GM18909 (cell line): ENCODE measurements at regions not wholly inside any gene's neighbourhood (a gene's known extent, or its start where the extent isn't known, plus 50 kb on each side); places are given as distances from the start of the nearest gene placed in this dataset.
A peak's percentile ranks its signal among the peaks of the same experiment; 100 is the strongest.
"Not testable (repeated sequence)": the region's sequence is repeated elsewhere in the genome, so short reads cannot be mapped to it uniquely, and the experiment has no call there.

ENCODE experiments used
- ATAC-seq: cut with Tn5 transposase; IDR thresholded peaks from one replicate; pipeline ENCODE4 v1.9.1; 2021; ENCODE audit warnings: mild to moderate bottlenecking; ENCODE audit not compliant: unreplicated experiment, poor library complexity

DNA sequence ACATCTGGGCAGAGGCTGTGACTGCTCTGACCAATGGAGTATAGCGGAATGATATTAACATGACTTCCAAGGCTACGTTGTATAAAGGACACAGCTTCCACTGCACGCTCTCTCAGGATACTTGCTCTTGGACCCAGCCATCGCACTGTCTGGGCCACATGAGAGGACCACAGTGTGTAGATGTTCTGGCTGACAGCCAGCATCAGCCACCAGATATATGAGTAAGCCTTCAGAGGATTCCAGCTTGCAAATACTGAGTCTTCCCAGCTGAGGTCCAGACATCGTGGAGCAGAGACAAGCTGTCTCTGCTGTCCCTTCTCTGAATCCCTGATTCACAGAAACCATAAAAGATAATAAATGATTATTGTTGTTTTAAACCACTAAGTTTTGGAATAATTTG is 146.8 kb upstream of the USP9X start:
- ATAC-seq: no peak

DNA sequence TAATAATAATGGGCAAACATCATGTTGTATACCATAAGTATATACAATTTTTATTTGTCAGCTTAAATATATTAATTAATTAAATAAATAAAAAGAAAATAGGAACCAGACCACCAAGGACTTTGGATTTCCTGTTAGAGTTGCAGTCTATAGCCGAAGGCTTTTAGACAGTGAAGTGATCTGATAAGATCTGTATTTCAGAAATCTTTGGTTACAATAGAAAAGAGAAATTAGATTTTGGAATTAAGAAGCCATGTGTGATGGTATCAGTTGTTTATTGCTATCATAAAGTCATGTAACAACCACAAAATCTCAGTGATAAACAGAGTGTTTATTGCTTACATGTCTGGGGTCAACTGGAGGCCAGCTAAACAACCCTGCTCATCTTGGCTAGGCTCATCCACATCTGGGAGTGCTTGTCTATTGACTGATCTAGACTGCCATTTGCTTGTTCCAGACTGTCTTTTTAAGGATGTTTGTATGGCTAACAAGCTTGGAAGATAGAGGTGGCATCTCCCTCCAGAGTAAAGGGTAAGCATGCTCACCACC is 142.1 kb upstream of the USP9X start:
- no peak for ATAC-seq

DNA sequence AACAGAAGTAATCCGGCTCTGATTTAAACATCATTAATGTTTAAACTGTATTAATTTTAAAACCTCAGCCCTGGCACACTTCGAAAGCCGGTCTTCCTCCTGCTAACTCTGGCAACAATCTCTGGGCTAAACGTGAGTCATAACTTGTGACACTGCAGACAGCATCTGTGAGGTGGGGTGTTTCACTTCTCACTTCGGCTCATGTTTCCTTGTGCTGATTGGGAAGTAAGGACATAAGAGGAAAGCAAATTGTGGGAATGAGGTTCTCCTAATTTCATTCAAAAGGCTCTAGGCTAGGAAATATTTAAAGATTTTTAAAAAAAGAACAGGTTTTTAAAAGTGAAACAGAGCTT is 139.9 kb upstream of the USP9X start:
- no peak for ATAC-seq

DNA sequence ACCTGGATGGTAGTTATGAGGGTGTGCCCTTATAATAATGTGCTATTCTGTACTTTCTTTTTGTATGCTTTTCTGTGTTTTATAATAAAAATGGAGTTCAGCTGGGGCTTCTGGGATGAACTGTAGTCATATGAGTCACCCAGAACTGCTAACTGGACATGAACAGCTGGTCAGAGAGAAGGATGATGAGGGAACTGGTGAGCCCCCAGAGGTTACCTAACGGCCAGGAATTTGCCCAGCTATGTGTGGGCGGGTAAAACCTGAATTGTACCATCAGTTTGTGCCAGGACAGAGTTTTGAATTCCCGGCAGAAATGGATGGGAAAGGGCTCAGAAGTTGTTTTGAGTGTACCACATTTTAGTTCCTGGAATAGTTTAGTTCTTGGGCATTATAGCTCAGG is 138.0 kb upstream of the USP9X start:
- no peak for ATAC-seq

DNA sequence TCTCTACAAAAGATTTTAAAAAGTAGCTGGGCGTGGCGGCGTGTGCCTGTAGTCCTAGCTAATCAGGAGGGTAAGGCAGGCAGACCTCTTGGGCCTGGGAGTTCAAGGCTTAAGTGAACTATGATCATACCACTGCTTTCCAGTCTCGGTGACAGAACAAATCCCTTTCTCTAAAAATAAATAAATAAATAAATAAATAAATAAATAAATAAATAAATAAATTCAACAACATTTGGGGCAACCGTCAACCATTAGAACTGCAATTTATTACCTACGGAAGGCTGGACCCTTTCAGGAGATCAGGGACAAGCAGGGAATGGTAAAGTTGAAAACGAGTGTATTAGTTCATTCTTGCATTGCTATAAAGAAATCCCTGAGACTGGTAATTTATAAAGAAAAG is 136.2 kb upstream of the USP9X start:
- ATAC-seq: no peak

DNA sequence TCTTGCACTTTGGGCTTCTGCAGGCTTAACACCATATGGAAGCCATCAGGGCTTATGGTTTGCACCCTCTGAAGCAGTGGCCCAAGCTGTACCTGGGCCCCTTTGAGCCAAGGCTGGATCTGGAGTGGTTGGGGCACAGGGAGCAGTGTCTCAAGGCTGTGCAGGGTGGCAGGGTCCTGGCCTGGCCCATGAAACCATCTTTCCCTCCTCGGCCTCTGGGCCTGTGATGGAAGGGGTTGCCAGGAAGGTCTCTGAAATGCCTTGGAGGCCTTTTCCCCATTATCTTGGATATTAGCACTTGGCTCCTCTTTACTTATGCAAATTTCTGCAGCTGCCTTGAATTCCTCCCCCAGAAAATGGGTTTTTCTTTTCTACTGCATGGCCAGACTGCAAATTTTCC is 134.7 kb upstream of the USP9X start:
- ATAC-seq: no peak

DNA sequence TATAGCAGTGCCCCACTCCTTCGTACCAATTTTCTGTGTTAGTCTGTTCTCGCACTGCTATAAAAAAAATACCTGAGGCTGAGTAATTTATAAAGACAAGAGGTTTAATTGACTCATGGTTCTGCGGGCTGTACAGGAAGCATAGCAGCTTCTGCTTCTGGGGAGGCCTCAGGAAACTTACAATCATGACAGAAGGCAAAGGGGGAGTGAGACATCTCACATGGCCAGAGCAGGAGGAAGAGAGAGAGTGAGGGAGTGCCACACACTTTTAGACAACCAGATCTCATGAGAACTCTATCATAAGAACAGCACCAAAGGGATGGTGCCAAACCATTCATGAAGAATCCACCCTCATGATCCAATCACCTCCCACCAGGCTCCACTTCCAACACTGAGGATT is 133.8 kb upstream of the USP9X start:
- ATAC-seq: not testable (repeated sequence)

DNA sequence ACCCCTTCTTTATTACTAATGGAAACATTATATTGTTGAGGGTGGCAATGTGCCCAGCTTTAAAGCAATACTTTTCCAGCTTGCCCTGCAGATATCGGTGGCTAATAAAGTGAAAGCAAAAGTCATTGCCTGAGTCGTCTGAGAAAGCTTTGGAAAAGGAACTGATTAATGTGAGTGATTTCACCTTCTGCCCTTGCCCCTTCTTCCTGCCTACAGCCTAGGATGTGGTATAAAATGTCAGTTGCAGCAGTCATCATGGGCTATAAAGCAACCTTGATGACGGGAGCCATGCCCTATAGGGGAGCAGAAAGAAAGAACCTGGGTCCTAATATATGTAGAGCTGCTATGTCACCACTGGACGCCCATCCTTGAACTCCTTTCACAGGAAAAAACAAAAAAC is 132.4 kb upstream of the USP9X start:
- ATAC-seq: no peak

DNA sequence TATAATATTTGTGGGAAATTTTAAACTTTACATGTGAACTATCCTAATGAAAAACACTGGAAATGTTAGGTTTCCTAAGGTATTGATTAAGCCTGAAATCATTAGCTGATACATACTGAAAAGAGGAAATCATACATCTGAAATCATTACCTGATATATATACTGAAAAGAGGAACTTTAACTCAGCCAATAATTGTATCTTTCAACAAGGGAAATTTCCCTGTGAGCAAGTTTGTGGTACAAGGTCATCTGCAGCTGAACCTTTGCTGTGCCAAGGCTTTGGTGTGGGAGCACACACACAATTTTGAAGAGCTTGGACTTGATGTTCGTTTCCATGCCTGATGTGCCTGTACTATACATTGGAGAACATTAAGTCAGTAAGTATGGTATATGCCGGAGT is 131.9 kb upstream of the USP9X start:
- peak; percentile 68 for ATAC-seq

DNA sequence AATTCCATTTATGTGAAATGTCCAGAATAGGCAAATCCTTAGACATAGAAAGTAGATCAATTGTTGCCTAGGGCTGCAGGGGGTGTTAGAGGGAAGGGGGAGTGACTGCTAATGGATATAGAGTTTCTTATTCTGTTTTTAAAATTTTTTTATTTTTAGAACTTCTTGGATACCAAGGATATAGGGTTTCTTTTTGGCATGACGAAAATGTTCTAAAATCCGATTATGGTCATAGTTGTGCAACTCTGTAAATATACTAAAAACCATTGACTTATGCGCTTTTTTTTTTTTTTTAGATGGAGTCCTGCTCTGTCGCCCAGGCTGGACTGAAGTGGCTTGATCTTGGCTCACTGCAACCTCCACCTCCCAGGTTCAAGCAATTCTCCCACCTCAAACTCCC is 125.2 kb upstream of the USP9X start:
- no peak for ATAC-seq

DNA sequence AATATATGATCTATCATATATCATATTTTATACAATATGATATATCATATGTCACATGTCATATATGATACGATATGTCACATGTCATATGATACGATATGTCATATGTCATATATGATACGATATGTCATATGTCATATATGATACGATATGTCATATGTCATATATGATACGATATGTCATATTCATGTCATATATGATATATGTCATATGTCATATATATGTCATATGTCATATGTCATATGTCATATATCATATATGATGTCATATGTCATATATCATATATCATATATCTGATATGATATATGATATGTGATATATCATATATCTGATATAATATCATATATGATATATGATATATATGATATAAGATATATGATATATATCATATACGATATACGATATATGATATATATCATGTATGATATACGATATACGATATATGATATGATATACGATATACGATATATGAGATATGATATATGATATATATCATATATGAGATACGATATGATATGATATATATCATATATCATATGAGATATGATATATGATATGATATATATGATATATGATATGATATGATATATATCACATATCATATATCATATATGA is 122.3 kb upstream of the USP9X start:
- ATAC-seq: no peak

DNA sequence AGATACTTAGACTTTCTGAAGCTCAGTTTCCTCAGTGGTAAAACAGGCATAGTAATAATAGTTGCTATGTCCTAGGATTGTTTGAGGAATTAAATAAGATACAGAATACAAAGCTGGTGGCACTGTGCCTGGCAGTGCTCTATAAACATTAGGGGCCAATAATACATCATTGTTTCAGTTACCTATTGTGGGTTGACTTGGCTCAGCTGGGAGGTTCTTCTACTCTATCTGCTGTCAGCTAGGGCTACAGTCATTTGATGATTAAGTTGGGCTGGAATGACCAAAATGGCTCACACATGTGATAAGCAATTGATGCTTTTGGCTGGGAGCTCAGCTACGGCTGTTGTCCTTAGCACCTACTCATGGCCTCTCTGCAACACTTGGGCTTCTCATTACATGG is 121.2 kb upstream of the USP9X start:
- no peak for ATAC-seq

DNA sequence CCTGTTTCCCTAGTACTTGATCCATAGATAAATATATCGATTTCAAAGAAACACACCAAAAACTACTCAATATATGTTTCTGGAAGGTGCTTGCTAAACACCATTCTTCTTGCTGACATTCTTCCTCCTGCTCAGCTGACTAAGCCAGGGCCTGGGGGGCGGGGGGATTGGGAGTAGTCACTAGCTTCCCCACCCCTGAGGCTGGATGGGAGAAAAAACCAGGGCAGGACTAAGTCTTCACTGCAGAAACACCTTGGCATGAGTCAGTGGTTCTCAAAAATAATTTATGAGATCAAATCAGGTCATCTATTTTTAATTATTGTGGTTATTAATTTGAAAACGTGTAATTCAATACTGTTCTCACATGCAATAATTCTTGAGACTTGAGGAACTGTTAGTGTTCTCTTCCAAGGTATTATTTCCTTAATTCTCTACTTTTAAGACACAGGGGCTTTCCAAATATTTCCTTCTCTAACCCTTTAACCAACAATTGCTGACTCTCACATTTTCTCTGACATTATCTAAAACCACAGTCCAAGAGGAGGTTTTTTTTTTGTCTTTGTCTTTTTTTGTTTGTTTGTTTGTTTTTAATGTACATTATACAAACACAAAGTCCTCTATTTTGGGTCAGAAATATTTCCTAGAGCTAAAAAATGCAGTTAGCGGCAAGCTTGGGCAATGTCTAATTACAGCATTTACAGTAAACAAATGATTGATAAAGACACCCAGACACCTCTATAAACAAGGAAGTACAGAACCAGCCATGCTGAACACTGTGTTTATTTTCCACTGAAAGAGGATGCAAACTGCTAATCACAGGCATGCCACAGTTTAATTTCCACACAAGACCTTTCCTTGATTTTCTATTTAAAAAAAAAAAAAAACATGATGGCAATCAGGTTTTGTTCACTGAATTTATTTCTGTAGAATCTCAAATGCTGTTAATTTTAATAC is 120.3 kb upstream of the USP9X start:
- no peak for ATAC-seq

DNA sequence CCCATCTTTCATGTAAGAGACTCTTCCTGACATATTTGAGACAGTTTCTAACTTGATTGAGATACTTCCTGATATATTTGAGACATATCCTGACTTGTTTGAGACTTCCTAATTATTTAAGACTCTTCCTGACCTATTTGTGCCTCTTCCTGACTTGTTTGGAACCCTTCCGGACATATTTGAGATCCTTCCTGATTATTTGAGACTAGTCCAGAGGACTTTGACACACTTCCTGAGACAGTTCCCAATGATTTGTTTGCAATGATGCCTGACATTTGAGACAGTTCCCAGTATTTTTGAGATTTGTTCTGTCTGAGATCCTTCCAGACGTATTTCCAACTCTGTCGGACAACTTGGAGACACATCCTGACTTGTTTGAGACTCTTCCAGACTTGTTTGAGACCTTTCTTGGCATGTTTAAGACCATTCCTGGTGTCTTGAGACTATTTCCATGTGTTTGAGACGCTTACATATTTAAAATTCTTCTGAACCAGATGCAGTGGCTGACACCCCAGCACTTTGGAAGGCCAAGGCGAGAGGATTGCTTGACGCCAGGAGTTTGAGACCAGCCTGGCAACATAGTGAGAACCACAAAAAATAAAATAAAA is 118.9 kb upstream of the USP9X start:
- ATAC-seq: no peak

DNA sequence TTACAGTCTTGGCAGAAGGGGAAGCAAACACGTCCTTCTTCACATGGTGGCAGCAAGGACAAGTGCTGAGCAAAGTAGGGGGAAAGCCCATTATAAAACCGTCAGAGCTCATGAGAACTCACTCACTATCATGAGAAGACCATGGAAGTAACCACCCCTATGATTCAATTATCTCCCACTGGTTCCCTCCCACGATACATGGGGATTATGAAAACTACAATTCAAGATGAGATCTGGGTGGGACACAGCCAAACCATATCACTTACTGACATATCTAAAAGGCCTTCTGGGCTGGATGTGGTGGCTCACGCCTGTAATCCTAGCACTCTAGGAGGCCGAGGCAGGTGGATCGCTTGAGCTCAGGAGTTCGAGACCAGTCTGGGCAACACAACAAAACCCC is 117.1 kb upstream of the USP9X start:
- no peak for ATAC-seq

DNA sequence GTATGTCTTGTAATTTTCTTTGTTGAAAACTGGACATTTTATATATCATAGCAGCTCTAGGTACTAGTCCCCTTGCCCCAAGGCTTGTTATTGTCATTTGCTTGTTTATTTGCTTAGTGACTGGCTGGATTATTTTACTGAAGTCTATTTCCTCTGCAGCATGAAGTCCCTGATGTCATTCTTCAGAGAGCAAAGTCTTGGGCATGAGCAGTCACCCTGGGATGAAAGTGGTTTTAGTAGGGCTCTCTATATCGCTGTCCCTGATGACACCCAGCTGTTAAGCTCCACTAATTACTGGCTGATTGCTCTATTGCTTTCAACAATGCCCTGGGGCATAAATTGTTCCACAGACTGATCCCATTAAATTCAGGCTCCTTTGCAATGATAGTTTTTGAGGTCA is 113.5 kb upstream of the USP9X start:
- ATAC-seq: no peak

DNA sequence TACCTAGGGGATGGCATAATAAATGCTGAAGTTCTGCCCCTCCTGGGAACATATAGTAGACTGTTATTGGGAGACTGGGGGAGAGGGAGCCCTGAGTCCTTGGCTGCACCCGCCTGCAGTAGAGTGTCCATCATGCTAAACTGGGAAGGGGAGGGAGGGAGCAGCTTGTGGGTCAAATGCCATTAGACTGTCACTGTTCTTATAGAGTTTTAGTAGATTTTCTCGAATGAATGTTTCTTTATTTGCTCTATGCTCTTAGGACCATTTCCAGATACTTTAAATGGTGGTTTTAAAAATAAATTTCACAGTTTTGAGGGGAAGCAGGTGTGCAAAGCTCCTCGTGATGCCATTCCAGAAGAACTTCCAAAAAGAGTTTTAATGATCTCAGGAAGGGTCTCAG is 111.6 kb upstream of the USP9X start:
- ATAC-seq: no peak

DNA sequence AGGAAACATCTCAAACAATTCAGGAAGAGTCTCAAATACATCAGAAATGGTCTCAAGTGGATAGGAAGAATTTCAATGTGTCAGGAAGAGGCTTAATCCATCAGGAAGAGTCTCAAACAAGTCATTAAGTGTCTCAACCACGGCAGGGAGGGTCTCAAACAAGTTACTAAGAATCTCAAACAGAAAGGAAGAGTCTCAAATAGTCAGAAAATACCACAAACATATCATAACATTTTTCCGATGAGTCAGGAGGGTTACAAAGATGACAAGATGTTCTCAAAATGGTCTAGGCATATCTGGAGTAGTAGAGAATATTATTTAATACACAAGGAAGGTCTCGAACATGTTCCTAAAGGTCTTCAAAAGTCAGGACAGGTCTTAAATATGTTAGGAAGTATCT is 109.3 kb upstream of the USP9X start:
- no peak for ATAC-seq

DNA sequence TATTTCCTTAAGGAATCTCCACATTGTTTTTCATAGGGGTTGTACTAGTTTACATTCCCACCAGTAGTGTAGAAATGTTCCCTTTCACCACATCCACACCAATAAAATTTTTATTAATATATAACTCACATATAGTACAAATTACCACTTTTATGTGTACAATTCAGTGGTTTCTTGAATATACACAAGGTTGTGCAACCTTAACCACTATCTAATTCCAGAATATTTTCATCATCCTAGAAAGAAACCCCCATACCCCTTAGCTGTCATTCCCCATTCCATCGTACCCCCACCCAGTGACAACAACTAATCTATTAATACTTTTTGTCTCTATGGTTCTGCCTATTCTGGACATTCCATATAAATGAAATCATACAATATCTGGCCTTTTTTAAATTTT is 108.3 kb upstream of the USP9X start:
- ATAC-seq: no peak

DNA sequence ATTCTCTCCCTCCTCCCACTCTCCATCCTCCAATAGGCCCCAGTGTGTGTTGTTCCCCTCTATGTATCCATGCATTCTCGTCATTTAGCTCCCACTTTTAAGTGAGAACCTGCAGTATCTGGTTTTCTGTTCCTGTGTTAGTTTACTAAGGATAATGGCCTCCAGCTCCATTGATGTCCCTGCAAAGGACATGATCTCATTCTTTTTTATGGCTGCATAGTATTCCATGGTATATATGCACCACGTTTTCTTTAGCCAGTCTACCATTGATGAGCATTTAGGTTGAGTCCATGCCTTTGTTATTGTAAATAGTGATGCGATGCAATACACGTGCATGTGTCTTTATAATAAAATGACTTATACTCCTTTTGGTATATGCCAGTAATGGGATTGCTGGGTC is 100.3 kb upstream of the USP9X start:
- ATAC-seq: no peak

DNA sequence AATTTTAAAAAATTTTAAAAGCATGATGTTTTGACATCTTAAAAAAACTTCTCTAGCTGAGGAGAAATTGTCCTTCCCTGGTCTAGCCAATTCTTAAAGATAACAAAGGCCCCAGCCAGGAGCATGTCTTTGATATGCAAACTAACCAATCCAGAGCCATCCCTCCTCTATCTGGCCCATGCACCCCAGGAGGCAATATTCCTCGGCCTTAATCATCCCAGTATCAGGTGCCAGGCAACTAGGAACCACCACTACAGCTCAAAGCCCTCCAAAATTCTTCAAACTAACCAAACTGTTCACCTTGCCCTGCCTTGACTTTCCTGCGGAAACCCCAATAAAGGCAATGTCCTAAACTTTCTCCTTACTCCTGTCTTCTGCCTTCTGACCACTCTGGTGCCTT is 97.8 kb upstream of the USP9X start:
- ATAC-seq: no peak
